Hepatocyte (in vitro differentiated cells): ENCODE measurements at regions not wholly inside any gene's neighbourhood (a gene's known extent, or its start where the extent isn't known, plus 50 kb on each side); places are given as distances from the start of the nearest gene placed in this dataset.

Experiments used
- CTCF ChIP-seq: fragments of 200-600 bp; sonication (generic); IDR thresholded peaks from 2 replicates; pipeline ENCODE4 v1.5.1; 2016; ENCODE audit warnings: antibody characterized with exemption, mild to moderate bottlenecking; ENCODE audit not compliant: poor library complexity
- EZH2 ChIP-seq: fragments of 200-600 bp; sonication (generic); IDR thresholded peaks from 2 replicates; pipeline ENCODE4 v1.6.1; 2016; ENCODE audit warnings: antibody characterized with exemption, mild to moderate bottlenecking, borderline replicate concordance
- EZH2phosphoT487 ChIP-seq: fragments of 200-600 bp; sonication (generic); IDR thresholded peaks from one replicate; pipeline ENCODE4 v1.6.1; 2018; ENCODE audit warnings: antibody characterized with exemption, mild to moderate bottlenecking, low read depth, moderate library complexity; ENCODE audit not compliant: unreplicated experiment, severe bottlenecking

GRCh38 chr1:11400567-11400966 is 78.4 kb upstream of the DISP3 start:
- TF ChIP-seq EZH2phosphoT487 (no peak), CTCF (no peak), EZH2 (no peak)
